SK-N-SH (cell line): ENCODE measurements at regions not wholly inside any gene's neighbourhood (a gene's known extent, or its start where the extent isn't known, plus 50 kb on each side); places are given as distances from the start of the nearest gene placed in this dataset.
"Not testable (repeated sequence)": the region's sequence is repeated elsewhere in the genome, so short reads cannot be mapped to it uniquely, and the experiment has no call there.

Source experiments
- EZH2phosphoT487 ChIP-seq: fragments of 200-600 bp; sonication (generic); IDR thresholded peaks from 2 replicates; pipeline ENCODE4 v1.6.1; 2017; ENCODE audit warnings: low read depth, mixed run types, mild to moderate bottlenecking, antibody characterized with exemption, moderate library complexity, borderline replicate concordance
- GABPA ChIP-seq: IDR thresholded peaks from 2 replicates; pipeline ENCODE4 v1.4.0; 2012; ENCODE audit warnings: low read depth, mild to moderate bottlenecking
- JUND ChIP-seq: IDR thresholded peaks from 2 replicates; pipeline ENCODE4 v1.4.0; 2012
- MXI1 ChIP-seq: IDR thresholded peaks from 2 replicates; pipeline ENCODE4 v1.6.1; 2012; ENCODE audit warnings: mild to moderate bottlenecking, low read depth, low read length, improper control_type of control experiment
- POLR2AphosphoS5 ChIP-seq: IDR thresholded peaks from 2 replicates; pipeline ENCODE4 v1.6.1; 2012; ENCODE audit warnings: low read depth, low read length
- YY1 ChIP-seq: IDR thresholded peaks from 2 replicates; pipeline ENCODE4 v1.4.0; 2012; ENCODE audit warnings: low read depth, mild to moderate bottlenecking

- TF ChIP-seq POLR2AphosphoS5, MXI1, YY1, GABPA, JUND, EZH2phosphoT487: not testable (repeated sequence)
Observed at GRCh38 chr7:47052541-47053208, 529.2 kb downstream of the TNS3 start.
